HG03571 (cell line): ENCODE measurements at regions not wholly inside any gene's neighbourhood (a gene's known extent, or its start where the extent isn't known, plus 50 kb on each side); places are given as distances from the start of the nearest gene placed in this dataset.

Source experiments
- ATAC-seq: cut with Tn5 transposase; IDR thresholded peaks from one replicate; pipeline ENCODE4 v1.9.1; 2021; ENCODE audit not compliant: unreplicated experiment

DNA sequence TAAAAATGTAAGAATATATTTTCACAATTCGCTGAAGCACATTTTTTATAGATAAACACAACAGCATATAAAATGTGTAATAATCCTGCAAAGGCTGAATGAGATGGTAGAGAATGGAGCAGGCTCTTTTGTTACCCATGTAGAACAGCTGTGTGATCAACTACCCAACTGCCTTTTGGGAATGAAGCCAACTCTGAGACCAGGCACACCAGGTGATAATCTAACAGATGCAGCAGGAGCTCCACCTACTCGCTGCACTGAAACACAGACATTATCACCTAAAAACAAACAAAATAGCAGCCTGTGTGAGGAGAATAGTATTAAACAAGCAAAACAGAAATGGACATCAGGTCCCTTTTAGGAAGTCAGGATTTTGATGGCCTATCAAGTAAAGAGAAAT is 183.3 kb downstream of the CCDC59 start:
- no peak for ATAC-seq

DNA sequence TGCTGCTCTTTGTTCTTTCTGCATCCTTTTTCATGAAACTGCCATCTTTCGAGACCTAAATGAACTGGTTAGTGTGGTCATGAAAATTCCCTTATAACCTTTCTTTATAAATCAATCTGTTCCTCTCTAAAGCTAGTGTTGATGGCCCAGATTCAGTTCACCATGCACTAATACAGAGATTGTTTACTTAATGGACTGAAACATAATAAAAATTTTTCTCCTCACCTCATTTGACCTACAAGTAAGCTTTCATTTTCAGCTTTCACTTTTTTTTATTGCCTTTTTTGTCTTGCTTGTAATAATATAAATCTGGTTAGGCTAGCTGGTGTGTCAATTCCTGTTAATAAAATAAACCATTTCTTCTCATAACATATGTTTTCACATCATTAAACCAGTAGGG is 183.8 kb downstream of the CCDC59 start:
- no peak for ATAC-seq

DNA sequence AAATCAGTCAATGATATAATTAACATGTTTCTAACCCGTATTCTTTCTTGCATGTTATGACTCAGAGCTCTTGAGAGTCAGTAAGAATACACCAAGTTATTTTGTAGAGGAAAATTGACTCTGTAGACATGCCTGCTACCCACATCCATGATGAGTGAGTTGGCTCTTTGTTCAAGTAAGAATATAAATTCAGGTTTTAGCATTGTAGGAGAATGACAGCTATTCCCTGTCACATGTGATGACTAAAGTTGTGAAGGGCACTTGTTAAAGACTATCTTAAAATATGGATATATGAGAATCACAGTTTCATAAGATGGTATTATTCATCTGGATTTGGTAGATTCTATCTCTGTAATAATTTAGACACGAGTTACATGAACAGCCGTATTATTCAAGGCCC is 209.1 kb downstream of the CCDC59 start:
- no peak for ATAC-seq

DNA sequence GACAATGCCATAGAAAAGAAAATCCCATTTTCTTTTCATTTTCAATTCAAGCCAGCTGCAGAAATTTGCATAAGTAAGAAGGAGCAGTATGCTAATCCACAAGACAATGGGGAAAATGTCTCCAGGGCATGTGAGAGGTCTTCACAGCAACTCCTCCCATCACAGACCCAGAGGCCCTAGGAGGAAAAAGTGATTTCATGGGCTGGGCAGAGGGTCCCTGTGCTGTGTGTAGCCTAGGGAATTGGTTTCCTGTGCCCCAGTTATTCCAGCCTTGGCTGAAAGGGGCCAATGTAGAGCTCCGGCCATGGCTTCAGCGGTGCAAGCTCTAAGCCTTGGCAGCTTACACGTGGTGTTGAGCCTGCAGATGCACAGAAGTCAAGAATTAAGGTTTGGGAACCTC is 211.4 kb downstream of the CCDC59 start:
- no peak for ATAC-seq

DNA sequence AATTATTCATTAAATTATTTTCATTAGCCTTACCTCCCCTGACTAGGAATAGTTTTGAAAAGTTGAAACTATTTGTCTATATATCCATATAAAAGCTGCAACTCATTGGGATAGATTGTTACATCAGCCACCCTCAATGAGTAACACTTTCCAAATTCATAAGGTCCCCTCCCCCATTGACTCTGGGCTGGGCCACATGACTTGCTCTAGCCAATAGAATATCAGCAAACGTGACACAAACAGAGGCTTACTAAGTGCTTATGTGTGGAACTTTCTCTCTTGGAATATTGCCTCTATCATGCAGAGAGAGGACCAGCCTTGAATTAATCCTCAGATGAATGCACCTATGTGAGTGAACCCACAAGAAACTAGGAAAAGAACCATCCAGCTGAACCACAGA is 213.7 kb downstream of the CCDC59 start:
- no peak for ATAC-seq

DNA sequence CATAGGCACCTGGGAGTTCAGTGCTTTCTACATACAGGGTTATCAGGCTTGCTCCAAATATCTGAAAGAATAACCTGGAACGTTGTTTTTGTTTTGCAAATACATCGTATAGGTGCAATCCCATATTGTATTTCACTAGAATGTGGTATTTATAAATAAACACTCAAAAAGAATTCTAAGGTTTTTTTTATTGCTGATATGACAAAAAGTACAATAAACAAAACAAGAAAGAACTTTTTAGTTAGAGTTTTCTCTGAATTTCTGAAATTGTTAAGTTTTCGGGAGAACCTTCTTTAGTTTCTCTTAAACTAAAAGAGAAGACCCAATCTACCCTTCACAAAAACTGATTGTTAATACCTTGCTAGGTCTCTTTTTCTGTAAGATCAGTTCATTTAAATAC is 225.8 kb downstream of the CCDC59 start:
- no peak for ATAC-seq

DNA sequence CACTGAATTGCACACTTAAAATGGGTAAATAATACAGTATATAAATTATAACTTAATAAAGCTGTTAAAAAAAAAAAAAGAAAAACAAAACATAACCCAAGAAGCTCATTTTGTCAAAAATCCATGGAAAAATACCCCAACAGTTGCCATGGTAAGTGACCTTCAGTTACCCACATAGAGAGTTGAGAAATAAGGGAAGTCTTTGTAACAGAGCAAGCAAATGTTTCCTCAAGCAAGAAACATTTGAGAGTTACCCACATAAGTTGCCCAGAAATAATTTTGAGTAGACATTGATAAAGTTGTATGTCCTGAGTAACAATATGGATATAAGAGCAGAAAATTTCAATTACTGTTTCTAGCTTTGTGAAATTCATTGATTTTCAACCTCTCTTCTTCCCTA is 227.4 kb downstream of the CCDC59 start:
- ATAC-seq = no peak

DNA sequence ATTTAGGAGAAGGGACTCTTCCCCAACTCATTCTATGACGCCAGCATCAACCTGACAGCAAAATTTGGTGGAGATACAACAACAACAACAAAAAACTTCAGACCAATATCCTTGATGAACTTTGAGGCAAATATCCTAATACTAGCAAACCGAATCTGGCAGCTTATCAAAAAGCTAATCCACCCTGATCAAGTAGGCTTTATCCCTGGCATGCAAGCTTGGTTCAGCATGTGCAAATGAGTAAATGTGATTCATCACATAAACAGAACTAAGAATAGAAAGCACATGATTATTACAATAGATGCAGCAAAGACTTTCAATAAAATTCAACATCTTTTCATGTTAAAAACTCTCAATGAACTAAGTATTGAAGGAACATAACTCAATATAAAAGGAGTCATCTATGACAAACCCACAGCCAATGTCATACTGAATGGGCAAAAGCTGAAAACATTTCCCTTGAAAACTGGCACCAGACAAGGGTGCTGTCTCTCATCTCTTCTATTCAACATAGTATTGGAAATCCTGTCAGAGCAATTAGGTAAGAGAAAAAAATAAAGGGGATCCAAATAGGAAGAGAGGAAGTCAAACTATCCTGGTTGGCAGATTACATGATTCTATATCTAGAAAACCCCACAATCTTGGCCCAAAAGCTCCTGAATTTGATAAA is 233.3 kb downstream of the CCDC59 start:
- ATAC-seq = no peak

DNA sequence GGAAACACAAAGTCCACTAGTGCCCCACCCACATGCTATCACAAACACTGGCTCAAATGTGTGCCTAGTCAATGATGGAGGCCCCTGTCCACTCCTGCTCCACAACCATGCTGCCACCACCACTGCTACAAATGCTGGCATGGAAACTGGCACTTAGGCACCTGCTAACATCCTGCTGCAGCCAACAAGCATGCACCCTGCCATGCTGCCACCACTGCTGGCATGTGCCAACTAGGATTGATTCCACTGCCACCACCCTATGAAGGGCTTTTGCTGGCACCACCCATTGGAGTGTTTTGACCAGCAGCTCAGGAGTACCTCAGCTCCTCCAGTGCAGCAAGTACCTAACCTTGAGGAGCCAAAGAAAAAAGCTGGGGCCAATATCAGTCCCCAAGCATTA is 236.6 kb downstream of the CCDC59 start:
- ATAC-seq = no peak

DNA sequence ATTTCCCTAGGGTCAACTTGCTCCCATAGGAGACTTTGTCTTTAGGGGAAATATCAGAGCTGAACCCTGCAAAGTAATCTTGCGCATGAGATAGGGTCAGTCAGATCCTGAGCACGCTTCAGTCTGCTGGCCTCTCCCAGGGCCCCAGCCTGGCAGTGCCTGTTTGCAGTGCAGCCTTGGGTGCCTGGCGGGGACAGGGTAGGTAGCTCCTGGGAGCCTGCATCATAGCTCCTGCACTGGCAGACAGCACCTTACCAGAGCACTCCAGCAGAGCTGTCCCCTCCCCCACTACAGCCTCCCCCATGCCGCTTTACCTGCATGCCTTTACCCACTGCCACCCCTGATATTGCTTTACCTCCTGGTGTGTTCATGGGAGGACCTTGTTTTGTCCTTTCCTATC is 237.3 kb downstream of the CCDC59 start:
- no peak for ATAC-seq

DNA sequence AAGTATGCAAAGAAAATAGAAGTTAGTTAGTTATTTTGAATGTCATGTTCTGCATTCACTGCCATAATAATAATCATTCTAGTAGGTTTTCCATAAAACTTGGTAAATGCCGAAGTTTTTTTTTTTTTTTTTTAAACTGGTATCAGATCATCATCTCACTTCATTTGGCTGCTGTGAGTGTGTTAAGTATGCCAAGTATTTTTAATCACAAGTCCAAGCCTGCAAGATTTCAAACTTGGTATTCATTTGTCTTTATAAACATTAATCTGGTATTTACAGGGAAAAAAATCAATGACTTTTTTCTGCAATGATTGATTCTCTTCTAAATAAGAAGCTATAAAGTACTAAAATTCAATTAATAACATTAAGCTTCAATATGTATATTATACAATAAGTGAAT is 248.9 kb downstream of the CCDC59 start:
- no peak for ATAC-seq

DNA sequence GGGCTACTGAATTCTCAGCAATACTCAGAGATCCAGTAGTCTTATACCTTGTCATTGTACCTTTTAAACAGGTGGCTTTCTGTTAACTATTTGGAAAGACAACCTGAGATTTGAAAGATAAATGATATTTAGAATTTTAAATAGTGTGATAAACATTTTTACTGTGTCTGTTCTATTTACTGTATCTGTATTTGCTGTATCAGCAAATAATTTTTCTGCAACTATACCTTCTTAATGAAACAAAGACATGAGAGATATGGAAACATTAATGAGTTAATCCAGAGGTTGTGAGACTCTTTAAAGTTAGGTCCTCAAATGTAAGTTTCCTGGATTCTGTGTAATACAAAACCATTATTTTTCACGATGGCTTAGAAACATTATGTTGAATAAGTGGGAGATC is 249.6 kb downstream of the CCDC59 start:
- ATAC-seq = no peak

DNA sequence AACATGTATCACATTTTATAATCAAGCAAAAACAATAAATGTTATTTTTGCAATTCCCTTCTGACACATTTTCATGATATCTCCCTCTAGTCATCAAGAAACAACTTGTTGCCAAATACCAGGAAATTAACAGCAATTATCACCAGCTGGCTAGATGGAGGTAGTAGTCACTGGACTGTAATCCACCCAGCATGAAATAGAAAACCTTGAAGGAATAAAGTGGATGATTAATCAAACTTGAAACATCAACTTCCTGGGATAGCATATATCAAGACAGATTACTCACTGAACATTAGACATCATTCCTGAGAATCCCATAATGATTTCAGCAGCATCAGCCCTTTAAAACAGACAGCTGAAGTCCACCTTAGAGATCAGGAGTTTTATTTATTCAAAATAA is 259.0 kb downstream of the CCDC59 start:
- no peak for ATAC-seq

DNA sequence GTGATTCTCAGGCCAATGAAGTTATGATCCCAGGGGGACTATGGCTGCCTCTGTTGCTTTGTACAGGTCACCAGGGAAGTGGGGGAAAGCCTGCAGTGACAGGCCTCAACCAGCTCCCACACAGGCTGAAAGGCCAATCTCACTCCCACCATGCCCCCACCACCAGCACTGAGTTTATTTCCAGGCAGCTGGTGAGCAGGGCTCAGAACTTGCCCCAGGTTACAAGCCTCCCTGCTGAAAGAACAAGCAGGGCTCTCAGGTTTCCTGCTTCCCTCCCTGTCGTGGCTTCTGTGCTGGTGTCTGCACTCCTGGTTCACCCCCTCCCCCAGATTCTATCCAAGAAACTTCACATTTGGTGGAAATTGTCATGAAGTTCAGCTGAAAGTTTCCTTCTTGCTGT is 260.3 kb downstream of the CCDC59 start:
- no peak for ATAC-seq

DNA sequence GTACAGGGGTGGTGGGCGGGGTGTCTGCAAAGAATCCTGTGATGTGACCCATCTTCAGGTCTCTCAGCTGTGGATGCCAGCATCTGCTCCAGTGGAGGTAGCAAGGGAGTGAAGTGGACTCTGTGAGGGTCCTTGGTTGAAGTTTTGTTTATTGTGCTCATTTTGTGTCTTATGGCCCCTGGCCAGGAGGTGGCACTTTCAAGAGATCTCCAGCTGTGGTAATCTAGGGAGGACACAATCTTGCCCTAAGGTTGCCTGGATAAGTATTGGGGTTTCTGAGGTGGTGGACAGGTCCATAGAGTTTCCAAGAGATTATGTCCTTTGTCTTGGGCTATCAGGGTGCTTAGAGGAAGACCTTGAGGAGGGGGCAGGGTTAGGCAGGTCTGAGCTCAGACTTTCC is 260.7 kb downstream of the CCDC59 start:
- ATAC-seq = no peak

DNA sequence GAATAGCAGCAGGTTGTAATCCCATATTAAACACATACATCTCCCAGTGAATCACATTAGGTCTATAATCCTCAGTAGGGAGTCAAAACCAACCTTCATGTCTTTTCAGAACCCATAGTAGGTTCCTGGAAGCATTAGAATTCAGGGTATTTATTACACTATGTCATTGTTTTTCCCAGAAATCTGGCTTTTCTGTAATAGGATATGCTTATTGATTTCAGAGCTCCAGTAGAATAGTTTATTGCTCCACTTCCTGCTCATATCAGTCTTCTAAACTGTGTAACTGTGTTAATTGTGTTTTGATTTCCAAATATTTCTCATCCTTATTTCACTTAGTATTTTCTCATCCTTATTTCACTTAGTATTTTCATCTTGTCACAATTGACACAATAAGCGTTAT is 268.0 kb downstream of the CCDC59 start:
- no peak for ATAC-seq

DNA sequence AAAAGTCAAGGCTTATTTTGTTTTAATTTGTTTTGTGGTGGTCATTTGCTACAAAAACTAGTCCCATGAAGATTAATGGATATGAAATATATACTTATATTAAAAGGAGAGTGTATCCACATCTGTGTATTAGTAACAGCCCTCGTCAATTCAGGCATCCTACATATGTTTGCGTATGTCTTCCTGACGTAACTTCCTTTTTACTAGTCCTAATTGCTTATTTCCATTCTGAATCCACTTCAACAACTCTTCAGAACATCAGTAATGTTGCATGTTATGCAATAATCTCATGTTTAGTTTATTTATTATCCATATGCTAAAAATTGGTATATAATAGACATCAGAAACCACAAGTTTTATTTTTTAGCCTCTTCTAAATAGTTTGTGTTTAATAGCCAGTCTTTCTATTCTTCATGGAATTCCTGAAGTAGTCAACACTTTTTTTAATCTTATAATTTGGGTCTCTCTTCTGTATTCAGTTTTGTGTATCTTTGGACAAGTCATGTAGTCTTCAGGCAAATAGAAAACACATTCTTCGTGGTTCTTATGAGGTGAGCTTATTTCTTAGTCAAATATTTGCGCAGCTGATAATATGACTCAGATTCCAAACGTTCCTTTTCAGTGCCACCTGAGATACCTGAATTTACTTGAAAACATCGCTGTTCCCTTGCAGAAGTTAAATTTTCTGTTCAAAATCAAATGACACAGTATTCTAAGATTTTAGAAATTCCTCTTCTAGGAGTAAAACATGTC is 268.6 kb downstream of the CCDC59 start:
- ATAC-seq = no peak

DNA sequence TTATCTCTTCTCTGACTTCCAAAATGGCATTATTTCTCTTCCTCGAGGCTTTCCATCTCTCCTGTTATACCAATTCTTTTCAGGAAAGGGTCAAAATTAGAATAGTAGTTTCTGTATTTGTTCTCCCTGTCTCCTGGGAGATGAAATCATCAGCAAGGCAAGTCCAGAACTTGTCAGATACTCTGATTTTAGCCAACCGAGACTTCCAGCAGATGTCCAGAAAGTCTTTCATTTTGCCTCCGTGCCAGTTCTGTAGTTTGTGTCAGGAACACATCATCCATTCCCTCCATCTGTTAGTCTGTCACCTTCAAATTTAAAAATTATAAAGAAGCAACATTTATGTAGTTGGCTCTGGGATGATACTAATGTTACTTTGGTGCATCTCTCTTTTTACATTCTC is 275.7 kb downstream of the CCDC59 start:
- no peak for ATAC-seq

DNA sequence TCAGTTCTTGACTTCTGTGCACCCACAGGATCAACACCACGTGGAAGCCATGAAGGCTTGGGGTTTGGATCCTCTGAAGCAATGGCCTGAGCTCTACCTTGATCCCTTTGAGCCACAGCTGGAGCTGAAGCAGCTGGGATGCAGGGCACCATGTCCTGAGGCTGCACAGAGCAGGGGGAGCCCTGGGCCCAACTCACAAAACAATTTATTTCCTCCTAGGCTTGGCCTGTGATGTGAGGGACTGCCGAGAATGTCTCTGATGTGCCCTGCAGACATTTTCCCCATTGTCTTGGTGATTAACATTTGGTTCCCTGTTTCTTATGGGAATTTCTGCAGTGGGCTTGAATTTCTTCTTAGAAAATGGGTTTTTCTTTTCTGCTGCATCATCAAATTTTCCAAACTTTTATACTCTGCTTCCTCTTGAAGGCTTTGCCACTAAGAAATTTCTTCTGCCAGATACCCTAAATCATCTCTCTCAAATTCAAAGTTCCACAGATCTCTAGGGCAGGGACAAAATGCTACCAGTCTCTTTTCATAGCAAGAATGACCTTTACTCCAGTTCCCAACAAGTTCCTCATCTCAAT is 288.2 kb downstream of the CCDC59 start:
- no peak for ATAC-seq

DNA sequence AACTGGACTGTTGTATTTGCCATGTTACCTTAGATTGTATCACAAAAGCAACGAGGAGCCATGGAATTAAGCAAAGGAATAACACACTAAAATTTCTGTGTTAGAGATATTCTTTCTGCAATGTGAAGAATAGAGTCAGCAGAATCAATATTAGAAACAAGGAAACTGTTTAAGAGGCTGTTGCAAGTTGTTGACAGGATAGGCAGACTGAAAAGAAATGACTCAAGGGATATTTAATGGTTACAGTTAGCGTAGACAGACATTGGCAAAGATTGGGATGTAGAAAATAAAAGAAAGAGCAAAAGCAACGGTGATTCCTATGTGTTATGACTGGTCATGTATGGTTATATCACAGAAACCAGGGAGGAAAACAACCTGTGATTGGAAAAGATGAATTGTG is 299.0 kb upstream of the PPFIA2 start:
- ATAC-seq = no peak

DNA sequence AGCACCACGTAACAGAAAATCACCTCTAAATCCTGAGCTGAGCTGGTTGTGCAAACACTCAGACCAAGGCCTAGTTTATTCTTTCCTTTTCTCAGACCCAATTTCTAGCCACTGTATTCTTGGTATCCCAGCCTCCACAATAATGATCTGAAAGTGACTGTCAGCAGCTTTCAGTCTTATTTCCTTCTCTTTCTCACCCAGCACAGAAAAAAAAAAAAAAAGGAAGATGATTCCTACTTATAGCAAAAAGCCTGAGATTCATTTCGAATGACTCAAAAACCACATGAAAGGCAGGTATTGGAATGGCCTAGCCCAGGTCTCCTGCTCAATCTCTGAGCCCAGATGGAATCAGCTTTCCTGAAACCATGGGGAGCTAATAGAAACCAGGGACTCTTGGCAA is 298.6 kb upstream of the PPFIA2 start:
- no peak for ATAC-seq

DNA sequence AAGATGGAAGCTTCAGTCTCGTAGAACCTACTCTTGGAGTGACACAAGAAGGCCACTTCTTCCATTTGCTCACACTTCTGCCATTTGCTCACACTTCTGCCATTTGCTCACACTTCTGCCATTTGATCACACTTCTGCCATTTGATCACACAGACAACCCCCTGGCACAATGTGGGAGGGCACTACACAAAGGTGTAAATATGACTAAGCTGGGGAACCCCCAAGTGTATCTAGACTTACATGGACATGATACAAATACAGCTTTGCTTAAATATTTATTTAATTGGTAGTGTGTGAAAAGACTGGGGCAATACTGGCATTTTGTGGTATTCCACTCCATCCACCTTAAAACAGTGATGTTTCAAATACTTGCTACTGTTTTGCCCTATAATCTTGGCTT is 296.2 kb upstream of the PPFIA2 start:
- no peak for ATAC-seq

DNA sequence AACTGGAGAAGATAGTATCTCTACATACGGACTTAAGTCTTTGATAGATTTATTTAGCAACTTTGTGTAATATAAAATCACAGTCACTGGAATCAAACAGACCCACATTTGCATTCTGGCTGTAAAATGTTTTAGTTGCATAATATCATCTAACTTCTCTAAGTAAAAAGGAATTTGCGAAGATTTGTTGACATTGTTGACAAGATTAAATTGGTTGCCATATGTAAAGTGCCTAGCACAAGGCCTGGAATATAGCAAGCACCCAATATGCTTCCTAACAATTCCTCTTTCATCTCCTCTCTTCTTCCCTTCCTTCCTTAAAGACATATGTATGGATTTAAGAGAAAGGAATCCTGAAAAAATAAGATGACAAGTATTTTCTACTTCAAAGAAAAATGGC is 295.4 kb upstream of the PPFIA2 start:
- ATAC-seq = no peak
